ENCODE measurements at regions not wholly inside any gene's neighbourhood (a gene's known extent, or its start where the extent isn't known, plus 50 kb on each side); places are given as distances from the start of the nearest gene placed in this dataset.
"Not testable (repeated sequence)": the region's sequence is repeated elsewhere in the genome, so short reads cannot be mapped to it uniquely, and the experiment has no call there.

GRCh38 chr2:63739180-63739579, 102.5 kb upstream of the UGP2 start:
- DNase-seq, result not testable (repeated sequence)

- DNase-seq, result no peak
Measured at GRCh38 chr2:63740020-63740419, 101.7 kb upstream of the UGP2 start.

GRCh38 chr2:63740943-63741342, 100.8 kb upstream of the UGP2 start:
- DNase-seq, result no peak

GRCh38 chr2:63741884-63742579, 99.7 kb upstream of the UGP2 start:
- DNase-seq, result no peak

- DNase-seq, result no peak
Measured at GRCh38 chr2:63742580-63742976, 99.1 kb upstream of the UGP2 start.

- no peak for DNase-seq
Measured at GRCh38 chr2:63743170-63743981, 98.3 kb upstream of the UGP2 start.

GRCh38 chr2:63743982-63744966, 97.4 kb upstream of the UGP2 start:
- DNase-seq, result no peak

- DNase-seq, result not testable (repeated sequence)
Measured at GRCh38 chr2:63746548-63746947, 95.1 kb upstream of the UGP2 start.

- DNase-seq, result no peak
Measured at GRCh38 chr2:63751901-63752300, 89.8 kb upstream of the UGP2 start.

- peak in 1 of 3 donors; percentile 78 for DNase-seq
Measured at GRCh38 chr2:63755216-63755615, 86.5 kb upstream of the UGP2 start.

GRCh38 chr2:63755965-63756364, 85.7 kb upstream of the UGP2 start:
- DNase-seq, result peak in 2 of 3 donors; percentile 63 to 68

GRCh38 chr2:63763391-63763941, 78.2 kb upstream of the UGP2 start:
- DNase-seq, result peak; percentile 75 to 80 (median 75)

- DNase-seq, result peak in 1 of 3 donors; percentile 39
Measured at GRCh38 chr2:63764630-63765029, 77.1 kb upstream of the UGP2 start.

GRCh38 chr2:63765117-63765516, 76.6 kb upstream of the UGP2 start:
- no peak for DNase-seq

GRCh38 chr2:63767307-63767706, 74.4 kb upstream of the UGP2 start:
- DNase-seq, result no peak

GRCh38 chr2:63768051-63768450, 73.6 kb upstream of the UGP2 start:
- DNase-seq, result no peak

GRCh38 chr2:63769915-63770314, 71.8 kb upstream of the UGP2 start:
- no peak for DNase-seq

GRCh38 chr2:63772061-63772460, 69.6 kb upstream of the UGP2 start:
- DNase-seq, result no peak

GRCh38 chr2:63775191-63775590, 66.5 kb upstream of the UGP2 start:
- DNase-seq, result no peak

- no peak for DNase-seq
Measured at GRCh38 chr2:63776382-63776781, 65.3 kb upstream of the UGP2 start.

GRCh38 chr2:63777816-63778215, 63.9 kb upstream of the UGP2 start:
- DNase-seq, result no peak

- no peak for DNase-seq
Measured at GRCh38 chr2:63778391-63778790, 63.3 kb upstream of the UGP2 start.
